ENCODE measurements at regions not wholly inside any gene's neighbourhood (a gene's known extent, or its start where the extent isn't known, plus 50 kb on each side); places are given as distances from the start of the nearest gene placed in this dataset.

DNA sequence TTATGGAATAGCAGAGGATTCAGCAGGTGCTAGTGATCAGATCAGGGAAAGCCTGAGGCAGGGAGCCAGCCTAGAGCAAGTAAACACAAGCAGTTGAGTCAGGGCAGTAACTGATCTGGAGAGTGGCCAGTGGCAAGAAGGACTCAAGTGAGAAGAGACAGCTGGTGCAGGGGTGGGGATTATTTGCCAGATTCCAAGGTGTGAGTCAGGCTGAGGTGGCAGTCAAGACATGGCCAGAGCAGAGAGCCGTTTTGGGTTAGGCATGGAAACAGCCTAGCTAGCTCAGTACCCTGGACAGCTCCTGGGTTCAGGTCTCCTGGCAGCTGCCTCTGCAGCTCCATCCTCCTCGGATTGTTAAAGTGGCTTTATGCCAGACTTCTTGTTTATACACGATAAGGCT, 281.9 kb upstream of the ONECUT1 start:
- TF ChIP-seq, protein P1, sequence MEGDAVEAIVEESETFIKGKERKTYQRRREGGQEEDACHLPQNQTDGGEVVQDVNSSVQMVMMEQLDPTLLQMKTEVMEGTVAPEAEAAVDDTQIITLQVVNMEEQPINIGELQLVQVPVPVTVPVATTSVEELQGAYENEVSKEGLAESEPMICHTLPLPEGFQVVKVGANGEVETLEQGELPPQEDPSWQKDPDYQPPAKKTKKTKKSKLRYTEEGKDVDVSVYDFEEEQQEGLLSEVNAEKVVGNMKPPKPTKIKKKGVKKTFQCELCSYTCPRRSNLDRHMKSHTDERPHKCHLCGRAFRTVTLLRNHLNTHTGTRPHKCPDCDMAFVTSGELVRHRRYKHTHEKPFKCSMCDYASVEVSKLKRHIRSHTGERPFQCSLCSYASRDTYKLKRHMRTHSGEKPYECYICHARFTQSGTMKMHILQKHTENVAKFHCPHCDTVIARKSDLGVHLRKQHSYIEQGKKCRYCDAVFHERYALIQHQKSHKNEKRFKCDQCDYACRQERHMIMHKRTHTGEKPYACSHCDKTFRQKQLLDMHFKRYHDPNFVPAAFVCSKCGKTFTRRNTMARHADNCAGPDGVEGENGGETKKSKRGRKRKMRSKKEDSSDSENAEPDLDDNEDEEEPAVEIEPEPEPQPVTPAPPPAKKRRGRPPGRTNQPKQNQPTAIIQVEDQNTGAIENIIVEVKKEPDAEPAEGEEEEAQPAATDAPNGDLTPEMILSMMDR (IDR thresholded peaks at IDR 0.05 in 2 of 3, conservative IDR thresholded peaks at IDR 0.05 in 1 of 3; ENCODE audit: borderline replicate concordance in 1 of 3, insufficient read depth in 1 of 3, low read depth in 2 of 3, low read length in 2 of 3), result no peak
- no peak for TF ChIP-seq EZH2 (IDR thresholded peaks at IDR 0.05)
- no peak for TF ChIP-seq SP1 (IDR thresholded peaks at IDR 0.05; ENCODE audit: low read depth)
- TF ChIP-seq POLR2A (IDR thresholded peaks at IDR 0.05; ENCODE audit: borderline replicate concordance, extremely low read depth, insufficient read depth, insufficient read length), result no peak
- TF ChIP-seq, protein P2, sequence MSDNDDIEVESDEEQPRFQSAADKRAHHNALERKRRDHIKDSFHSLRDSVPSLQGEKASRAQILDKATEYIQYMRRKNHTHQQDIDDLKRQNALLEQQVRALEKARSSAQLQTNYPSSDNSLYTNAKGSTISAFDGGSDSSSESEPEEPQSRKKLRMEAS (IDR thresholded peaks at IDR 0.05), result no peak
